Anterior cingulate cortex (tissue), 58 donors: ENCODE measurements at regions not wholly inside any gene's neighbourhood (a gene's known extent, or its start where the extent isn't known, plus 50 kb on each side); places are given as distances from the start of the nearest gene placed in this dataset.

Experiments used
- DNase-seq, 58 donors: peaks; one replicate each; lab custom pipeline; 2025; lab: John Stamatoyannopoulos, UW

- peak in 1 of 58 donors; percentile 54 for DNase-seq
Observed at GRCh38 chr17:77449373-77449907, 308.7 kb downstream of the SEC14L1 start.

- peak in 56 of 58 donors; percentile 34 to 88 (median 72) for DNase-seq
Observed at GRCh38 chr17:77449908-77450741, 309.4 kb downstream of the SEC14L1 start.

- DNase-seq: peak in 7 of 58 donors; percentile 52 to 73 (median 67)
Observed at GRCh38 chr17:77450742-77451244, 310.0 kb downstream of the SEC14L1 start.

- DNase-seq: peak in 56 of 58 donors; percentile 48 to 94 (median 85)
Observed at GRCh38 chr17:77451245-77451893, 310.6 kb downstream of the SEC14L1 start.

- DNase-seq: peak in 55 of 58 donors; percentile 48 to 88 (median 74)
Observed at GRCh38 chr17:77451894-77452852, 311.4 kb downstream of the SEC14L1 start.

- DNase-seq: no peak
Observed at GRCh38 chr17:77453613-77454241, 313.0 kb downstream of the SEC14L1 start.

GRCh38 chr17:77454242-77455095 is 313.7 kb downstream of the SEC14L1 start:
- DNase-seq: peak in 4 of 58 donors; percentile 22 to 82 (median 28)

- DNase-seq: no peak
Observed at GRCh38 chr17:77455111-77455890, 314.5 kb downstream of the SEC14L1 start.

GRCh38 chr17:77455891-77456260 is 315.1 kb downstream of the SEC14L1 start:
- DNase-seq: no peak

GRCh38 chr17:77456271-77456950 is 315.6 kb downstream of the SEC14L1 start:
- DNase-seq: no peak

- DNase-seq: no peak
Observed at GRCh38 chr17:77456951-77457548, 316.3 kb downstream of the SEC14L1 start.

- no peak for DNase-seq
Observed at GRCh38 chr17:77457572-77458201, 316.9 kb downstream of the SEC14L1 start.

- DNase-seq: no peak
Observed at GRCh38 chr17:77458202-77459017, 317.6 kb downstream of the SEC14L1 start.

- DNase-seq: no peak
Observed at GRCh38 chr17:77459018-77459755, 318.4 kb downstream of the SEC14L1 start.
